CD4-positive, alpha-beta T cell treated with Interleukin-6 at 100 ng/mL for 8 hours (primary cell): ENCODE measurements at regions not wholly inside any gene's neighbourhood (a gene's known extent, or its start where the extent isn't known, plus 50 kb on each side); places are given as distances from the start of the nearest gene placed in this dataset.

ENCODE experiments used
- DNase-seq: peaks from one replicate; pipeline ENCODE4 v3.0.0-alpha.2; 2020; ENCODE audit warnings: mixed read lengths, low spot score

DNA sequence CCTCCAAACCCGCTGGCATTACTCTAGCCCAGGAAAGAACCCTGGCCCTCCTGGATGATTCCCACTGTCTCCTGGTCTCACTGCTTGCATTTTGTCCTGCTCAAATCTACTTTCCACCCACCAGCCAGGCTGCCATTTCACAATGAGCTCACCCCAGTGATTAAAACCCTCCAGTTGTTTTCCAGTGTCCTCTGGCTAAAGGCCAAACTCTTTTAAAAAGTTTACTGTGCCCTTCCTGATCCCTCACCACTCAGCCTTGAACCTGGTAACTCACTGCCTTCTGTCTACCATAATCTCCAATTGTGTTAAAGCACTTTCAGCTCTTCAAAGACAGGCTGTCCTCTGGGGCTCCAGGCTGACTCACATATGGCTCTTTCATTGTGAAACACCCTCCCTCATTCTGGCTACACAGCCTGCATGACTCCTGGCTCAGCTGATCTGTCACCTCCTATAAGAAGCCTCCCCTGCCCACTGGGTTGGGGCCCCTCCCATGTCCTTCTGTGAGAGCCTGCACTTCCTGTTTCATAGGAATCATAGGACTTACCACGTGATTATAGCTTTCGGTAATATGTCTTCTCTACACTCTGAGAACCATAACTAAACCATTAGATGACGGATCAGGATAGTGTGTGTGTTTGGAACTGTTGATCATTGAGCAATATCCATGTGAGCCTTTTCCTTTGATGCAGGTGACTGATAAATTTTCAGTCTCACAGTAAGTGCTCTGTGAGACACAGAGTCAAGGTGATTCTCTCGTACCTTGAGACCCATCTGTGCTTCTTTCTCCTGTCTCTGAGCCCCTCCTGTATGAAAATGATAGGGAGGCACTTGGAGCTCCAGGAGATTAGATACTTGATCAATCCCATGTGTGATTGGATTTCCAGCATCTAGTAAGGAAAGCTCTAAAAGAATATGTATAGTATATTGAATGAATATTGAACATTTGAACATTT, 590.8 kb upstream of the ID2 start:
- no peak for DNase-seq

DNA sequence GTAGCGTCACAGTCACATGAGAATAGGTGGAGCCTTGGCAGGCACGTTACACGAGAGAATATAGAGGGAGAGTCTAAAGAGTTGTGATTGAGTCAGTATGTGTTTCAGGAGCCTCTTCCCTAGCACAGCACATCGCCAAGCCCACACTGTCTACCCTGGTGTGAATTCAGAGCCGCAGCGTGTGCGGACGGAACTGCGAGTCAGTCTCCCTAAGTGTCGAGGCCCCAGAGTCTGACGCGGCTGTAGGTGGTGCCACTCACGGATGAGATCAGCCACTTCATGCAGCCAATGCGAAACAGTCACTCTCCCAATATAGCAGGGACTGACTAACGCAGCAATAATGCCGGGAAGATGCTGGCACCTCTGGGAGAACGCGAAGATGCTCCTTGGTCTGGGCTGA, 587.3 kb upstream of the ID2 start:
- no peak for DNase-seq

DNA sequence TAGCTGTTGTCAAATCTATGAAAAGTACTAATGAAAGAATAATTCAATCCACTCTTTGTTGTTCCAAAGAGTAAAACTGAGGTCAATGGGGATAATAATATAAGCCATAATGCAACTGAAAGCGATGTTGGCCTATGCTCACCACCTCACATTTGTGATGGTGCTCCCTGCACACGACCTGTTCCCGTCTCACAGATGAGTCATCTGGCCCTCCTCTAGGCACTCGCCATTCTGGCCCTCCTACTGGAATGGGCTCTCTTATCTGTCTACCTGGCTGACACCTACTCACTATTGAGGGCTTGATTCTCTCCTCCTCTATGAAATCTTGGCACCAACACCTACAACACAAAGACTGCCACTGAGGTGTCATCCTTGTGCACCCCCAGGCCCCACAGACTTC, 585.9 kb upstream of the ID2 start:
- DNase-seq, result no peak

DNA sequence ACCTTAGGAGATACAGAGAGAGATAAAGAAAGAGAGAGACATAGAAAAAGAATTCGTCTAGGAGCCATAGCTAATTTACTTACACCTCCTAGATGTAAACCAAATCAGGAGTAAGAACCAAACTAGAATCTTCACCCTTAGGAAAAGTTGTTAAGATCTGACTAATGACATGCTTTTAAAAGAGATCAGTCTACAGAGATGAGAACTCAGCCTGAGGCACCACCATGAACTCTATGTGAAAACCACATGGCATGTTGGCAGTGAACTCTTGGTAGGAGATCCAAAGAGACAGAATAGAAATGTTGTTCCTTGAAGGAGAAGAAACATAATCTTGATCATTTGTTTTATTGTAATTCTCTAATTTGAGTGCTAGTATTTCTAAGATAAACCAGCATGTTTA, 585.4 kb upstream of the ID2 start:
- no peak for DNase-seq

DNA sequence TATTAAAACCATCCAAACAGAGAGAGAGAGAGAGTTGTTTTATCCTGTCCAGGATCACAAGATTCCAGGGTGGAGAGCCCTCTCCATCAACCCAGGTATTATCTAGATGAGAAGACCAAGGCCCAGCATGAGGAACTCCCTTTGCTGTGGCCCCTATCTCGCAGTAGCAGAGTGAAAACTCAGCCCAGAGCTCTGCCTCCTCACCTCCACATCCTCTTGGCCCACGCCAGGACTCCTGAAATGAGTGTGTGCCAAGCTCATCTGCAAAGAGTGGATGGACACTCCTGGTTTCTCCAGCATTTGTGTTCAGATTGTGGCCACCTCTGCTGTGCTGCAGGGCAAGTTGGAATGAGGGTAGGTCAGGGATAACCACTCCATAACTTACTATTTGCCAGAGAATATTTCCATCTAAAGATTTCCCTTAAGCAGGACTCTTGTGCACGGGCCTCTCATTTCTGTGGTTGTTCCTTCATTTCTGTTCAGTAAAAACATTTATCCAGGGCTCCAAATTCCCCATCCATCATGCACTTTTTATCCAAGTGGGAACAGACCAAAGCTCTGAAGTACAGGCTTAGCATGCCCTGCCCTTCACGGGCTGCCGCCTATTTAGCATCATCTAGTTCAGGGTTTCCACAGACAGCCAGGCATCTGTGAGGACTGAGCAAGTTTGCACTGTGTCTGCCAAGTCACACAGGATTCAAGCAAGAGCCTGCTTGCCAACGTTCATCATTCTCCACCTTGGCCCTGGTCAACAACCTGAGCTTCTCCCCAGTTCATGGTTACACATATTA, 583.2 kb upstream of the ID2 start:
- DNase-seq, result no peak

DNA sequence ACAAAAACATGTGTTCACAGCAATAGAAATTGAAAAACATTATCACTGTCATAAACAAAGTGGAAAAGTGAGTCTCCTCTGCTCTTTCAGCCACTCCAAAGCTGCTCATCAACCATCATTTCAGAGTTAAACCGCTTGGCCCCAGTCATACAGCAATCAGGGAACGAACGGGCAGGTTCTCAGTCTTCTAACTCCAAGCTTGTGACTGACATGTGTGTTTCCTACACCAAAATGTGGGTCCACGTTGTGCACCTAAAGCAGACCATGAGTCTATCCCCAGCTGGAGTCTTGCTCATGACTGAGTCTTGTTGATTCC, 582.6 kb upstream of the ID2 start:
- DNase-seq, result no peak

DNA sequence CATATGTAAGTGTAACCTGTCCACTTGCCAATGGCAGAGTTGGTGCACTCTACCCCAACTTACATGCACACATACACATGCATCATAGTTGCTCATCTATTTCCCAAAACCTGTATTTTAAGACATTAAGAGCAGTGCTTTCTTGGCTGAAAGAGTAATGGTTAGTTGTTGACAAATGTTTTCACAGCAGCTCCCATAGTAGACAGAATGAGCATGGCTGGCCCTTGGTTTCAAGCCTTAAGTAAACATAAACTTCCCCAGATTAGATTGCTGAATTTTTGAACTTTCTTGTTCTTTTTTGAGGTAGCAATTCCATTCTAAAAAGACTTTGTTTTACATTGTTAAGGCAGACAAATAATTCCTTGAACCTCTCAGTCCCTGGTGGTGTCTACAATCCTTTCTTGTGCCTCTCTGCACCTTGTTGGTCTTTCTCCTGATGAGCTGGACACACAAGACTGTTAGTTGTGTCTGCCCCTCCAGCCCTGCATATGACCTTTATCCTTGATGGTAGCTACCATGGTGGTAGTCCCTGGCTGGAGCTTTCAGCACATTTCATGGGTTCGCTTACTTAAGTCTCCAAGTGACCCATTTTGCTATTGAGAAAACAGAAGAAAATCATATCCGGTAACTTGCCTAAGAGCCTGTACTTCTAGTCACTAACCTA, 580.1 kb upstream of the ID2 start:
- DNase-seq, result no peak

DNA sequence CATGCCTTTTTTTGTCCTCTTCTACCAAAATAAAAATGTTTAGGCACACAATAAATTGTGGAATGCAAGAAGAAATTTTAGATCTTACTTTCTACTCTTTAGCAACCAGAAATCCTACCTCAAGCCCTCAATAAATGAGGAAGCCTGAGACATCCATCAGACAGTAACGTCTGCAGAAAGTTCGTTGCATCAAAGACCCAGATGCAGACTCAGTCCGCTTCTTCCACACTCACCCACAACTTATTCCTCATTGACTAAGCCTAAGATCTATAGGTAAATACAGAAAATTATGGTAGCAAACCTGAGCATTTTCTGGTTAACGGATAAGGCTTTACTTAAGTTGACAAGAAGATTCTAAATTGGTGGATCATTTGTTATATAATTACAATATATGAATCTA, 579.4 kb upstream of the ID2 start:
- DNase-seq, result no peak

DNA sequence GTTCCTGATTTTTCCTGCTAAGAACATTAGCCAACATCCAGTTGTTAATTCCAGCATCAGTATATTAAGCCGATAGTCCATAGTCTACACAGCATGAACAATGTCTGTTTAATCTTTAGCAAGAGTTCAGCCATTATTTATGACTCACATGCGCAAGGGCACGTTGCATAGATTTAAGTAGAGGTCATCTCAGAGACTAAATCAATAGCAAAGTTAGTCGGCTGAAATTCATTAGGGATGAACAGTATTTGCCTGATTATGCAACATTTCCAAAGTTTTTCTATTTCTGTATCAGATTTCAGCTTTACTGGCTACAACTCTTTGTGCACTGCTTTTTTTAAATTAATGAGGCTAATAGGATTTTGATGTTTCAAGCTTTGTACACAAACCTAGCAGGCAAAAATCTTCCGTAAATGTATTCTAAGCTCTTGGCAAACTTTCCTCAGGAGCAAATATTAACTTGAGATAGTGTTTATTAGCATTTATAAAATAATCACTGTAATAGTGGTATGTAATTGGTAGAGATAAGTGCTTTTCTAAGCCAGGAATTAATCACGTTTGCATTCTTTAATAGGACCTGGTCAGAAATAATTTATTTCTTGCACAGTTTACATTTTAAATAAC, 578.7 kb upstream of the ID2 start:
- DNase-seq, result no peak

DNA sequence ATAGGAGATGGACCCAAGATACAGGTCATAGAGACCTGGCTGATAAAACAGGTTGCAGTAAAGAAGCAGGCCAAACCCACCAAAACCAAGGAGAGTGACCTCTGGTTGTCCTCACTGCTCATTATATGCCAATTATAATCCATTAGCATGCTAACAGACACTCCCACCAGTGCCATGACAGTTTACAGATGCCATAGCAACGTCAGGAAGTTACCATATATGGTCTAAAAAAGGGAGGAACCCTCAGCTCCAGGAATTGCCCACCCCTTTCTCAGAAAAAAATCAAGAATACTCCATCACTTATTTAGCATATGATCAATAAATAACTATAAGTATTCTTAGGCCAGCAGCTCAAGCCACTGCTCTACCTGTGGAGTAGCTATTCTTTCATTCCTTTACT, 574.7 kb upstream of the ID2 start:
- DNase-seq, result no peak

DNA sequence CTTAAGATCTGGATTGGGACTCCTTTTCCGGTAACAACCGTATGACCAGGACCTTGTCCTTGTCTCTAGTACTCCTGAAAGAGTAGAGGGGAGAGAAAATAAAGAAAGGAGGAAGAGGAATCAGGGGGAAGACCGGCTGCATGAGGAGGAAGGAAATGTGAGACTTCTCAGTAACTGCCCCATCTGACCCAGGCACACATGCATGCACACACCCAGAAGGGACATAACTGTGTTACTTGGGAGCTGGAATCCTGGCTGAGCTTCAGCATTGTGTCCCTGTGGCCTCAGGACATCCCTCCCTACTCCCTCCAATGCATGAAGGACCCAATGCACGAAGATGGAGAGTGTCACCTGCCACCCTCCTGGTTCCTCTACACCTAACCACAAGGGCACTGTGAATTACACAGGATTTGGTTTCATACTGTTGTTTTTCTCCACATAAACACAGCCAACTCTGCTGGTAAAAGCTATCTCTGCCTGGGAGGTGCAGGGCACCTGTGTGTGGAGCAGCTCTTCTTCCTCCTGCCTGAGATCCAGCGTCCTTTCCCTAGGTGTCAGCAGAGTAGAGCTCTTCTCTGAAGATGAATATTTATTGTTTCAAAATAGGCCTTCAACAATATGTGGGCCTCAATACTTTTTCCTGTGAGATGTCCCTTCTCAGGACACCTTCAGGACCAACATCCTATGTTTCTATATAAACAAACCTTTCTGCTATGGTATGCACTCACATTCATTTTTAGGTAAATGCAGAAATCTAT, 574.1 kb upstream of the ID2 start:
- DNase-seq, result no peak

DNA sequence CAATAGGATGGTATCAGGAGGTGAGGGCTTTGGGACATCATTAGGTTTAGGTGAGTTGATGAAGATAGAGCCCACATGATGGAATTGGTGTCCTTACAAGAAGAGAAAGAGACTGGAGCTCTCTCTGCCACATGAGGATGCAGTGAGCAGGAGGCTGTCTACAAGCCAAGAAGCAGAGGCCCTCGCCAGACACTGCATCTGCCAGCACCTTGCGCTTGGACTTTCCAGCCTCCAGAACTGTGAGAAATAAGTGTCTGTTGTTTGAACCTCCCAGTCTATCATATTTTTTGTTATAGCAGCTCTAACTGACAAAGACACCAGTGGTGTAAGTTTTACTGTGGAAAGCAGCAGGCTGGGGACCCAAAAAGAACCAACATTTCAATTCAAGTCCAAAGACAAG, 571.1 kb upstream of the ID2 start:
- DNase-seq, result no peak

DNA sequence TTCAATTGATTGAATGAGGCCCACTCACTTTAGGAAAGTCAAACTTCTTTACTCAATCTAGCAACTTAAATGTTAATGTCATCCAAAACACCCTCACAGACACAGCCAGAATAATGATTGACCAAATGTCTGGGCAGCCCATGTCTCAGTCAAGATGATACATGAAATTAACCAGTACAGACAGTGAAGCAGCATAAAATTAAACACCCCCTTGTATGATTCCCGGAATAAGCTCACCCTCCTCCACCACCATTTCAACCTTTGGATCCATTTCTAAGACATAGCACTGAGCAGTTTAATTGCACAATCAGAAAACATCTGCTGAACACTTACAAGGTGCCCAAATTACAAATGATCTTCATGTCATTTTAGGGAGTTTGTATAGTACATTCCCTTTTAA, 570.7 kb upstream of the ID2 start:
- DNase-seq, result no peak

DNA sequence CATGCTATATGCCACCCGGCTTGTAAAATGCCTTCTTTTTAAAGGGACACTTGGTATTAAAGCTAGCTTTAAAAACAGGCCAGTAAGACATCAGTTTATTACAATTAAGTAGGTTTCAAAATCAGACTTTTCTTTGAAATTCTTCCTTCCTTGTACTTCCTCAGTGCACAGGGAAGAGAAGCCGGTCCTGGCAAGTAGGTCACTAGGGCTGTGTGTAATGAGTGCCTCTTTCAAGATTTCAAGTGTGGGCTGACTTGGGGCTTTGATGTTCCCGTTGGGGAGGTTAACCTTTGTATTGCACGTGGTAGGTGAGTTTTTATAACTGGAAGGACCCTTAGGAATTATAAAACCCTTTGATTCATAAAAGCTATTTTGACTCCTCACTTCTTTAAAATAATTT, 566.4 kb upstream of the ID2 start:
- DNase-seq, result no peak

DNA sequence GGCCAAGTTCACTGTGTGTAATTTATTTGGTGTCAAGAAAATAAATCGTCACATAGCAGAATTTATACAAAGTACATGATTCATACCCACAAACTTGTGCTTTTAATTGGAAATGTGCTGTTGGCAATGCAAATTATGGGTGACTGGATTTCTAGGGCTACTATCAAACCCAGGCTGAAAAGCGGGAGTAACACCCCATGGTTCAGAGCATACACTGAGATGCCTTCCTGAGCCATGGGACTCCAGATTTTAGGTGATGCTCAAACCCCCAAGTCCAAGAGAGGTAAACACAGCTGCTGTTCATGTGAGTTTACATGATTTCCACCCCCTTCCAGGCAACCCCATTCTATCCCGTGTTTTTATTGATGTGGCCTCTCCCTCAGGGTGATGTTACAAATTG, 565.9 kb upstream of the ID2 start:
- DNase-seq, result no peak

DNA sequence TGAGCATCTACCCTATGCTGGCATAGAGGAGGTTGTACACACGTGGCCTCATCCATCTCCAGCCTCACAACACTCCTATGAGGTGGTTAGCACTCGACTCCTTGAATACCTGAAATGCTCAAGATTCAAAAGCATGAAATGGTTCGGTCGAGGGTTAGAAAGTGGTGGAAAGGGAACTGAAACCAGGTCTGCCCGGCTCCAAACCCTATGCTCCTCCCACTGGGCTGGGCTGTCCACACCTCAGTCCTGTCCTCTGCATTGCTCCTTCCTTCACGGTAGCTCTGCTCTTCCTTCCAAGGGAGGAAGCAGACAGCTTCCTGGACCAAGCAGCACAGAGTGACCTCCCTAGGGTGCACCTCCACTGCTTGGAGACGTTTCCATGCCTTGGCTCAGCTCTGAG, 565.2 kb upstream of the ID2 start:
- DNase-seq, result no peak

DNA sequence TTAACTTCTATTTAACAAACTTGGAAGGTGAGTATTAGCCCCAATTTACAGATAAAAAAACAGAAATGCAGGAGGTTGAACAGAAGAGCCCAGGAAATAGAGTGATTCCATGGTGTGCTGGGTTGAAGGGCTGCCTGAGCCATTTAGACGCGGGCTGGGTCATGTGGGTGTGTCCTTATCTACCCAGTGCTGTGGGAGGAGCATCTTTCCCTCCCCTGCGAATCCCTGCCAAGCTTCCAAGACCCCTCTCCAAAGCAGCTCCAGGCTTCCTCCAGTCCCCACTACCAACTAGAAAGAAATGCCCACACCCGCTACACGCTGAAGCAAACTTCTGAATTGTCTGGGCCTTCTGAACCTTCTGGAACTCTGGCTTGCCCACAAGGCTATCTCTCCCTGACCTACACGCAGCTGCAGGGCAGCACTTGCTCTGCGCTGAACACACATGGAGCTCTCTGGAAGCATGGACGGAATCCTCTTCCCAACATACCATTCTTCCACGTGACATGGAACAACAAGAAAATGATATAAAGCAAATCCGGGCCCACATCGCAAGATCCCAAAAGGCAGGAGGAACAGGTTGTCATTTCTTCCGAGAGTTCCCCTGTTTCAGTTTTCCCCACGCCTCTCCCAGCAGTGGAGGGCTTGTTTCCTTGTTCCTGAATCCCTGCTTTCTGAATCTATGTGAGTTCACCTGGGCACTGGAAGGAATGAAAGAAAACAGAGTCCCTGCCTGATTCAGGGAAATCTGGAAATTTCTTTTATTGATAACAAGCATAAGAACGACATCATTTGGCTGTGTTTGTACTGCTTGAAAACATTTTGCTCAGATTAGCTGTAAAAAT, 562.7 kb upstream of the ID2 start:
- DNase-seq, result no peak

DNA sequence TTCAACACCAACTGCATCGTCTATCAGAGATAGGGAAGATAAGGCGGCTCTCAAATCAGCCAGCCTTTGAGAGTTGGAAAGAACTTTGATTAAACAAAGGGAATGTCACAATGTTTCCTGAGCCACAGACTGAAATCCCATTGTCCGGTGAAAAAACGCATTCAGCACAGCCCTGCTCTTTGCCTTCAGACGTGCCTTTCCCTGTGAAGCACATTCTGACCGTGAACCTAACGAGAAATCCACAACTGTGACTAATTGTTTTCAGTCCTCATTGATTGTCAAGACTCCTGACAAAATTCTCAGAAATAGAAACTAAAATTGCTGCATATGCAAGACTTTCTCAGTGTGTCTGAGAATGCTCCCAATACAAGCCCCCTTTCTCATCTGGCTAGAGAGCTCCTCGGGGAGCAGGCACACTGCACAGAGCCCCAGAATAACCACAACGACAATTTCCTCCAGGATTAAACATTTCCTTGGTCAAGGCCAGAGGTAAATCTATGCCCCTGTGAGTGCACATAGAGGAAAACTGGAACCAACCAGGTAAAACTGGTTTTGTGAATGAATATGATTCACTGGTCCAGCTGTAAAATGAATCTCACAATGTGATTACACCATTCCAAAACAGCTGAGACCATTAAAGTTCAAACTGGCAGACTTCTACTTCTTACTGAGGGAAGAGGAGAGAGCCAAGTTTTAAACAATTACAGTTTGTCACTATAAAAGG, 561.9 kb upstream of the ID2 start:
- DNase-seq, result no peak

DNA sequence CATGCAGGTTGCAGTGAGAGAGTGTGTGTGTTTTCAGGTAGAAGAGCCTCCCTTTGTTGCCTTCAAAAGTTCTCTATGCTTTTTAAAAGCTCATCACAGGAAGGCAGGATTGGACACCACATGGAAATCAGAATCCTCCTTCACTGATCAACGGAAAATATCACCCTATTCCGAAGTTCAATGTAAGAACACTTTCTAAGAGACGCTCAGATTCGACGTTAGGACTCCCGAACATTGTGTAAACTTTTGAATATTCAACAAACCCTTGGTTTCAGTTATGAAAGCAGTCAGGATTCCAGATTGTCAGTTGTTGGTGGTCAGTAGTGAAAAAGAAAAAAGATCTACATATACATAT, 561.4 kb upstream of the ID2 start:
- DNase-seq, result no peak
